ENCODE measurements at regions not wholly inside any gene's neighbourhood (a gene's known extent, or its start where the extent isn't known, plus 50 kb on each side); places are given as distances from the start of the nearest gene placed in this dataset.

DNA sequence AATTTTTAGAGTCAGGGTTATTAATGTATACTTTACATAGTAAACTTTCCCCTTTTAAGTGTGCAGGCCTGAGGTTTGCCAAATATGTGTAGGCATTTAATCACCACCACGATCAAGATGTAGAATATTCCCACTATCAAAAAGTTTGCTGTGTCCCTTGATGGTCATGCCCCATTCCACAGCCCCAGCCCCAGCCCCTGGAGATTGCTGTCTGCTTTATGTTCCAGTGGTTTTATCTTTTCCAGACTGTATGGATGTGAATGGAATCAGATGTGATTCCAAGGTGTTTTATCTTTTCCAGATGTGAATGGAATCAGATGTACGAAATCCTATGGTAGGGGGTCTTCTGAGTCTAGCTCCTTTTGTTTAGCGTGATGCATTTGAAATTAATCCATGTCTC lies 93.1 kb upstream of the B3GAT1 start (continued):
- TF ChIP-seq CHD1 (IDR thresholded peaks at IDR 0.05; ENCODE audit: low read depth, low read length) (no peak), TAF7 (optimal IDR thresholded peaks at IDR 0.05; ENCODE audit: borderline replicate concordance, low read depth, low read length) (no peak), CTBP2 (IDR thresholded peaks at IDR 0.05; ENCODE audit: borderline replicate concordance, insufficient read depth, insufficient read length, low read length) (no peak), RXRA (IDR thresholded peaks at IDR 0.05; ENCODE audit: insufficient read depth, low read depth, low read length) (no peak)
- TF ChIP-seq, protein P1, sequence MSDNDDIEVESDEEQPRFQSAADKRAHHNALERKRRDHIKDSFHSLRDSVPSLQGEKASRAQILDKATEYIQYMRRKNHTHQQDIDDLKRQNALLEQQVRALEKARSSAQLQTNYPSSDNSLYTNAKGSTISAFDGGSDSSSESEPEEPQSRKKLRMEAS (IDR thresholded peaks at IDR 0.05), result no peak
